Smooth muscle cell (in vitro differentiated cells): ENCODE measurements at regions not wholly inside any gene's neighbourhood (a gene's known extent, or its start where the extent isn't known, plus 50 kb on each side); places are given as distances from the start of the nearest gene placed in this dataset.

Experiments used
- DNase-seq: peaks from one replicate; lab custom pipeline; 2025; ENCODE audit not compliant: unreplicated experiment; lab: John Stamatoyannopoulos, UW
- H2AFZ ChIP-seq: fragments of 200-600 bp; sonication (generic); 2 replicates; pipeline ENCODE4 v1.6.0; 2016; ENCODE audit warnings: antibody characterized with exemption, low read depth, mild to moderate bottlenecking
- H3F3A ChIP-seq: fragments of 200-600 bp; sonication (generic); 2 replicates; pipeline ENCODE4 v1.6.0; 2017; ENCODE audit warnings: antibody characterized with exemption, low read depth
- H3K27ac ChIP-seq: fragments of 200-600 bp; sonication (generic); 2 replicates; pipeline ENCODE4 v1.5.1; 2016; ENCODE audit warnings: low read depth, mild to moderate bottlenecking
- H3K27me3 ChIP-seq: fragments of 200-600 bp; sonication (generic); 2 replicates; pipeline ENCODE4 v1.6.1; 2016; ENCODE audit warnings: low read depth, mild to moderate bottlenecking
- H3K36me3 ChIP-seq: fragments of 200-600 bp; sonication (generic); 2 replicates; pipeline ENCODE4 v1.5.1; 2016; ENCODE audit warnings: low read depth
- H3K4me1 ChIP-seq: fragments of 200-600 bp; sonication (generic); 2 replicates; pipeline ENCODE4 v1.5.1; 2016; ENCODE audit warnings: low read depth
- H3K4me2 ChIP-seq: fragments of 200-600 bp; sonication (generic); 2 replicates; pipeline ENCODE4 v1.6.0; 2016; ENCODE audit warnings: mild to moderate bottlenecking
- H3K4me3 ChIP-seq: fragments of 200-600 bp; sonication (generic); 2 replicates; pipeline ENCODE4 v1.5.1; 2016; ENCODE audit warnings: mild to moderate bottlenecking
- H3K79me2 ChIP-seq: fragments of 200-600 bp; sonication (generic); 2 replicates; pipeline ENCODE4 v1.6.0; 2016; ENCODE audit warnings: low read depth, mild to moderate bottlenecking
- H3K9ac ChIP-seq: fragments of 200-600 bp; sonication (generic); 2 replicates; pipeline ENCODE4 v1.6.0; 2016; ENCODE audit warnings: low read depth
- H3K9me3 ChIP-seq: fragments of 200-600 bp; sonication (generic); replicated peaks from 2 replicates; pipeline ENCODE4 v1.5.1; 2016; ENCODE audit warnings: low read depth
- H4K20me1 ChIP-seq: fragments of 200-600 bp; sonication (generic); 2 replicates; pipeline ENCODE4 v1.6.0; 2016; ENCODE audit warnings: low read depth
- CTCF ChIP-seq: fragments of 200-600 bp; sonication (generic); IDR thresholded peaks from 2 replicates; pipeline ENCODE4 v1.5.1; 2017; ENCODE audit warnings: borderline replicate concordance, mild to moderate bottlenecking, antibody characterized with exemption; ENCODE audit not compliant: insufficient read depth, poor library complexity, severe bottlenecking
- WGBS: methylation state at CpG from one replicate; pipeline ENCODE4 v1.1.7; 2016; ENCODE audit warnings: low lambda C conversion rate; 5-methylcytosine and 5-hydroxymethylcytosine counted together

DNA sequence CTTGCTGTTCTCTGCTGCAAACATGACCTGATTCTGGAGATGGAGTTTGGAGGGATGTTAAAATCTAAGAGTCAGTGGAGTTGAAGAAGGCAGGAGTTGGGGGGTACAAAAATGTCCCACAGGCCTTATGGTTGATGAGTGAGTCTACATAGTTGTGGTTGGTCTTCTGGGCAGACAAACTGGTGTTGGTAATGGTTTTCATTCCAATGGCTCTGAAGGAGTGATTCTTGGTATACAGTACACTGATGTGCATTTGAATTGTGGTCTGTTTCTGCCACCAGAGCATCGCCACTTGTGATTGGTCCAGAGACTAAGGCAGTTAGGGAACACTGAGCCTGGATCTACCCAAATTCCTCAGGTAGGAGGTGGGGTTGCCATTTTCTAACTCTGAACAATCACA, 514.1 kb upstream of the CFAP20DC start:
- Histone ChIP-seq H3K36me3 (no peaks in the 10 kb centered on the region), H3K4me1 (no peaks in the 10 kb centered on the region), H3K79me2 (no peaks in the 10 kb centered on the region), H3K27ac (peak overlapping the region; percentile 30), H2AFZ (no peak overlapping the region), H3K4me3 (no peak overlapping the region), H3F3A (no peaks in the 10 kb centered on the region), H3K4me2 (no peak overlapping the region), H3K9ac (no peak overlapping the region), H3K9me3 (no peaks in the 10 kb centered on the region), H3K27me3 (no peaks in the 10 kb centered on the region), H4K20me1 (no peaks in the 10 kb centered on the region)
- no peak for TF ChIP-seq CTCF
- 55% methylated on average over 1 of the region's 1 CpG for WGBS
- DNase-seq: no peak

DNA sequence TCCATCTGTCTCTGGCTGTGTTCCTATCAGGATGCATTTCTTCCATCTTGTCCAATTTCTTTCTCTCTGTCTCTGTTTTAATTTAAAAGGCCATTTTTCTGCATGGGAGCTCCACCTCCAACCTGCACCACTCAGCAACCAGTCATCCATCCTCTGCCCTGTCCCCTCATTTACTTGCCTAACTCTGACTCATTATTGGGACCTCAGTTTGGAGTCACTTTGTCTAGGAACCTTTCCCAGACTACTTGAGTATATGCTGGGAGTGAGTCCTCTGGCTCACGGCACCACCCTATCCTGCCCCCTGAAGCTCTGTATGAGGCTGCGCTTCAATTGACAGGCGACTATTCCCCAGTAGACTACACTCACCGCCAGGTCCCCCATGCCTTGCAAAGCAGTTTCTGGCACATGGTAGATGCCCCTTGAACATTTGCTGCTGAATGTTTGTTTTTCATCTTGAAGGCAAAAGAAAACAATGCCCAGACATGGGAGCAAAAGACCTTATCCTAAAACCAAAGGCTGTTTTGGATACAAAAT, 513.3 kb upstream of the CFAP20DC start:
- Histone ChIP-seq H3K9me3 (no peaks in the 10 kb centered on the region), H3K36me3 (no peaks in the 10 kb centered on the region), H3K27me3 (no peaks in the 10 kb centered on the region), H3K9ac (no peak overlapping the region), H2AFZ (no peak overlapping the region), H3K4me1 (no peaks in the 10 kb centered on the region), H3F3A (no peaks in the 10 kb centered on the region), H3K79me2 (no peaks in the 10 kb centered on the region), H4K20me1 (no peaks in the 10 kb centered on the region), H3K4me3 (no peak overlapping the region), H3K27ac (peak overlapping the region; percentile 30), H3K4me2 (no peak overlapping the region)
- WGBS: 82% methylated on average over 4 of the region's 4 CpGs
- no peak for DNase-seq
- no peak for TF ChIP-seq CTCF

GRCh38 chr3:59559721-59560435, 510.1 kb upstream of the CFAP20DC start:
- Histone ChIP-seq H3K9me3 (no peaks in the 10 kb centered on the region), H3K36me3 (no peaks in the 10 kb centered on the region), H3K4me3 (no peak overlapping the region), H4K20me1 (no peaks in the 10 kb centered on the region), H3K27me3 (no peaks in the 10 kb centered on the region), H3K27ac (peak overlapping the region; percentile 83), H3K9ac (peak overlapping the region; percentile 42), H3K4me1 (no peaks in the 10 kb centered on the region), H3K4me2 (peak overlapping the region; percentile 49), H3K79me2 (no peaks in the 10 kb centered on the region), H2AFZ (no peak overlapping the region), H3F3A (no peaks in the 10 kb centered on the region)
- 50% methylated on average over 4 of the region's 4 CpGs for WGBS
- TF ChIP-seq CTCF: no peak
- no peak for DNase-seq
